Activated T-cell treated with anti-CD3 and anti-CD28 coated beads, Interleukin-2, amount 50 U/mL, for 24 hours (primary cell): ENCODE measurements at regions not wholly inside any gene's neighbourhood (a gene's known extent, or its start where the extent isn't known, plus 50 kb on each side); places are given as distances from the start of the nearest gene placed in this dataset.

ENCODE experiments used
- DNase-seq: peaks from one replicate; pipeline ENCODE4 v3.0.0-alpha.2; 2020
- H3K27ac Mint-ChIP-seq: 2 replicates; pipeline ENCODE4 v1.8.0; 2020; ENCODE audit warnings: mild to moderate bottlenecking, mixed read lengths
- H3K27me3 Mint-ChIP-seq: 2 replicates; pipeline ENCODE4 v1.8.0; 2020; ENCODE audit warnings: mixed read lengths
- H3K36me3 Mint-ChIP-seq: 2 replicates; pipeline ENCODE4 v1.8.0; 2020; ENCODE audit warnings: low read depth, mixed read lengths
- H3K4me1 Mint-ChIP-seq: 2 replicates; pipeline ENCODE4 v1.8.0; 2020; ENCODE audit warnings: low read depth, mixed read lengths
- H3K4me3 Mint-ChIP-seq: 2 replicates; pipeline ENCODE4 v1.8.0; 2020; ENCODE audit warnings: mild to moderate bottlenecking, moderate library complexity, mixed read lengths
- H3K9me3 Mint-ChIP-seq: 2 replicates; pipeline ENCODE4 v1.8.0; 2020; ENCODE audit warnings: mixed read lengths

- H3K27me3 Mint-ChIP-seq, result no peaks in the 10 kb centered on the region
- H3K4me3 Mint-ChIP-seq, result no peak overlapping the region
- DNase-seq, result no peak
- H3K9me3 Mint-ChIP-seq, result no peaks in the 10 kb centered on the region
- H3K27ac Mint-ChIP-seq, result no peak overlapping the region
- no peaks in the 10 kb centered on the region for H3K36me3 Mint-ChIP-seq
- H3K4me1 Mint-ChIP-seq, result no peaks in the 10 kb centered on the region
Observed at GRCh38 chr16:74053312-74053711, 243.3 kb upstream of the PSMD7 start.

DNA sequence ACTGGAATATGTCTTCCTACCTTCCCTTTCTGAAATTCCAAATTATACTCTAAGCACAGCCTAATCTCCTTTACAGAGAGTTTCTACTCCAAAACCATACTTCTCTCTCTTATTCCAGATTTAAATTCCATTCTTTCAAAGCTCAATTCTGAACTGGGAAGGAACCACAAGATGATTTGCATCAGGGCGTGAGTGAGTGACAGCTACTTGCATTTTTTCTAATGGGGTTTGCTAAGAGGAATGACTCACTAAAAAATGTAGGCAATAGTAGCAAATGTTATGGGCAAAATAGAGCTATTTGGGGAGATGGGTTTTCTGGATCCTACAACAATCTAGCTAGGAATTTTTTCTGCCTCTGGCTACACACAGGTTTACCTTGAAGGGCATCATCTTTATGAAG is 244.6 kb upstream of the PSMD7 start:
- Mint-ChIP-seq H3K27ac (no peak overlapping the region), H3K27me3 (no peaks in the 10 kb centered on the region), H3K36me3 (no peaks in the 10 kb centered on the region), H3K4me3 (no peak overlapping the region), H3K9me3 (no peaks in the 10 kb centered on the region), H3K4me1 (no peaks in the 10 kb centered on the region)
- DNase-seq, result no peak

DNA sequence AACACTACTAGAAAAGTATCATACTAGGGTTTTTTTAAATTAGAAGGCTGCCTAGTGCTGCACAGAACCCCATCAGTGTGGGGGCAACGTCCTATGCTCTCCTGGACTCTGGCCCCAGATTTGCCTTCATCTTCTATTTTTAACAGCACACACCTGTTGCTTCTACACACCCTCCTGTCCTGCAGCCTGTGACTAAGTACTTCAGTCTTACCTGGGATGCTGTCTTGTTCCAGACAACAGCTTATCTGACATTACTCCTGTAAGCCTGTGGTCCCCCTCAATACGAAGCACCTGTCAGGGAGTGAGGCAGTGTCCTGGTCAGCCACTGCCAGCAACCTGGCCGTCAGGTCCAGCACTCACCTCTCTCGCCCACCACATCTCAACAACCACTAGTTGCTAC is 247.6 kb upstream of the PSMD7 start:
- H3K4me1 Mint-ChIP-seq, result no peaks in the 10 kb centered on the region
- no peak overlapping the region for H3K4me3 Mint-ChIP-seq
- no peaks in the 10 kb centered on the region for H3K27me3 Mint-ChIP-seq
- no peaks in the 10 kb centered on the region for H3K36me3 Mint-ChIP-seq
- H3K9me3 Mint-ChIP-seq, result no peaks in the 10 kb centered on the region
- DNase-seq, result no peak
- H3K27ac Mint-ChIP-seq, result no peak overlapping the region

GRCh38 chr16:74046524-74046923 is 250.1 kb upstream of the PSMD7 start:
- Mint-ChIP-seq H3K9me3 (no peaks in the 10 kb centered on the region), H3K4me3 (no peak overlapping the region), H3K27me3 (no peaks in the 10 kb centered on the region), H3K27ac (no peak overlapping the region), H3K4me1 (no peaks in the 10 kb centered on the region), H3K36me3 (no peaks in the 10 kb centered on the region)
- DNase-seq, result no peak

GRCh38 chr16:74045513-74045912 is 251.1 kb upstream of the PSMD7 start:
- no peaks in the 10 kb centered on the region for H3K36me3 Mint-ChIP-seq
- no peaks in the 10 kb centered on the region for H3K27me3 Mint-ChIP-seq
- no peak overlapping the region for H3K27ac Mint-ChIP-seq
- no peak overlapping the region for H3K4me3 Mint-ChIP-seq
- DNase-seq, result no peak
- no peaks in the 10 kb centered on the region for H3K4me1 Mint-ChIP-seq
- H3K9me3 Mint-ChIP-seq, result no peaks in the 10 kb centered on the region

DNA sequence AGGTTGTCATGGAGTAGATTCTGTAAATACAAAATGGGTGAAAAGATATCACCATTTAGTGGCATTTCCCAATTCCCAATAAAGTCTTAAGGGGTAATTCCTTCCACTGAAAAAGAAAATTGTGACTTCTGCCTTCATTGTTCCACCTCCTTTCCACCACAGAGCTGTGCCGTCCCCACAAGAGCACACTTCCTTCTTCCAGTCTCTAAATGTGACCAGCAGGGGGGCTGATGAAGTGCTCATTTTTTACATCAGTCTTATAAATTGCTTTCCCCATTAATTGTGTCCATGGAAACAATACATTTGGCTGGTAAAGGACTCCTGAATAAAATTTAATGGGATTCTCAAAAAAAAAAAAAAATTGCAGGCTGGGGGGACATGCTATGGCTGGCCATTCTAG is 260.8 kb upstream of the PSMD7 start:
- Mint-ChIP-seq H3K4me1 (no peaks in the 10 kb centered on the region), H3K4me3 (no peak overlapping the region), H3K27me3 (peaks cover 3% of the 10 kb centered on the region), H3K27ac (no peak overlapping the region), H3K36me3 (no peaks in the 10 kb centered on the region), H3K9me3 (no peaks in the 10 kb centered on the region)
- no peak for DNase-seq

DNA sequence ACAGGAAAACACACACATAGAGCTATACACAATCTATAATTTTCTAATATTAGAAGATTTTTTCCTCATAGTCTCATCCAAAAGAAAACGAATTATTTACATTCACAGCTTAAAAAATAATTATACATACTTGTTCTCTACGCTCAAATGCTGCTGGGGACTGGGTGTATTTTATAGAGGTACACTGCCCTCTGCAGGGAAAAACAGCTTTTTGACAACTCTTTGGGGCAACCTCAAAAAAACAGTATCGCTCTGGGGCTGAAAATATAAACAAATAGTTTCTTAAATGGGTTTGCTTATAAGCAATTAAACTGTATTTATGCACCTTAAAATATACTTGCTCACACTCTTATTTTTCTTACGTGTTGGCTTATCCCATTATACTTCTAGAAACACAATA is 261.8 kb upstream of the PSMD7 start:
- H3K4me1 Mint-ChIP-seq, result no peaks in the 10 kb centered on the region
- DNase-seq, result no peak
- no peak overlapping the region for H3K4me3 Mint-ChIP-seq
- H3K9me3 Mint-ChIP-seq, result no peaks in the 10 kb centered on the region
- no peaks in the 10 kb centered on the region for H3K36me3 Mint-ChIP-seq
- H3K27me3 Mint-ChIP-seq, result peaks cover 3% of the 10 kb centered on the region
- no peak overlapping the region for H3K27ac Mint-ChIP-seq

- H3K27me3 Mint-ChIP-seq, result peaks cover 3% of the 10 kb centered on the region
- H3K4me3 Mint-ChIP-seq, result no peak overlapping the region
- no peaks in the 10 kb centered on the region for H3K4me1 Mint-ChIP-seq
- no peak overlapping the region for H3K27ac Mint-ChIP-seq
- no peaks in the 10 kb centered on the region for H3K9me3 Mint-ChIP-seq
- H3K36me3 Mint-ChIP-seq, result no peaks in the 10 kb centered on the region
- no peak for DNase-seq
Observed at GRCh38 chr16:74034200-74034599, 262.4 kb upstream of the PSMD7 start.

DNA sequence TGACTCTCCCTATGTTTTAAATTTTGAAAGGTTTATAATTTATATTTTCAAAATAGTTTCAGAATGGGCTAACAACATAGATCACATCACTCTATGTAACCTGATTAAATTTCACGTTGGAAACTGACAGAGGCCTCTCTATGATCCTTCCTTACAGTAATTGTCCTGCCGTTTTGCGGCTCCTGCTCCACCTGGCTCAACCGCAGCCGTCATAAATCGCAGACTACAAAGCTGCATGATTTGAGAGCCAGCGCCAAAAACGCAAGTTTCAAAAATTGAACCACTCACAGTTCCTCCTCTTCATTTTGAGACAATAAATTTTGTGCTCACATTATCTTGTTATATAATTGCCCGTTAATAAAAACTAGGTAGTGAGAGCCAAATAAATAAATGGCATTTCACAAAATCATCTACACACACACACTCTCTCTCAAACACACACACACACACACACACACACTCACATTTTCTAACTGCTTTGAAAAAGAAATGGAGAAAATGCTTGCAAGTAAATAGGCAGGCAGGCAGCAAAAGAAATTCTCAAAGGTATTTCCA is 263.1 kb upstream of the PSMD7 start:
- H3K4me3 Mint-ChIP-seq, result no peak overlapping the region
- DNase-seq, result no peak
- H3K27ac Mint-ChIP-seq, result no peak overlapping the region
- no peaks in the 10 kb centered on the region for H3K4me1 Mint-ChIP-seq
- H3K27me3 Mint-ChIP-seq, result peaks cover 3% of the 10 kb centered on the region
- H3K36me3 Mint-ChIP-seq, result no peaks in the 10 kb centered on the region
- H3K9me3 Mint-ChIP-seq, result no peaks in the 10 kb centered on the region

GRCh38 chr16:74031551-74031950 is 265.1 kb upstream of the PSMD7 start:
- Mint-ChIP-seq H3K4me3 (no peak overlapping the region), H3K4me1 (no peaks in the 10 kb centered on the region), H3K36me3 (no peaks in the 10 kb centered on the region), H3K9me3 (no peaks in the 10 kb centered on the region), H3K27ac (no peak overlapping the region), H3K27me3 (peaks cover 3% of the 10 kb centered on the region)
- DNase-seq, result no peak

DNA sequence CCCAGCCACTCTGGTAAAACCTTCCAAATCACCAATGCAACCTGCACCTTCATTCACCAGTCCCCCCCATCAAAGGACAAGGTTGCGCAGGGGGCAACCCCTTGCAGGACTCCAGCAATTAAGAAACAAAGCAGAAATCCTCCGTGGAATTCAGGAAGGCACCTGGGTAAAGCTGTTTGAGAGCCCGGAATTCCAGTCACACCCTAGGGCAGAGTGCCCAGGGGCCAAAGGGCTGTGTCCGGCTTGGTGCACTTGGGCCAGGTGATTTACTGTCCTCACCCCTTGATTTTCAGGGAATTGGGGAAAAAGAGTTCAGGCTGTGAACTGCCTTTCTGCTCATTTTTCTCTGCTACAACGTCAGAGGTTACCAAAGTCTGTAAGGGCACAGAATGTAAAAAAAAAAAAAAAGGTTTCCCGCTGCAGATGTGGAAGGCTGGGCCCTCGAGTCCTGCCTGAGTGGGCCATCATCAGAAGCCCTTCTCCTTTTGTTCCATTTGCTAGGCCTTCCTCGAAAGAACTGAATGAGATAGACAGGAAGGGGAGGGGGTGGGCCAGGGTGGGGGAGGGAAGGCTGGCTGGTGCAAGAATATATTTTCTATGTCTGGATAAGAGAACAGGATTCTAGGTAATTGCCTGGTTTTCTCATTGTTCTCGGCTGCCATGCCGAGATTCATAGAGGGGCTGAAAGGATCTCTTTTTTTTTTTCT is 266.5 kb upstream of the PSMD7 start:
- Mint-ChIP-seq H3K4me1 (no peaks in the 10 kb centered on the region), H3K27ac (no peak overlapping the region)

DNA sequence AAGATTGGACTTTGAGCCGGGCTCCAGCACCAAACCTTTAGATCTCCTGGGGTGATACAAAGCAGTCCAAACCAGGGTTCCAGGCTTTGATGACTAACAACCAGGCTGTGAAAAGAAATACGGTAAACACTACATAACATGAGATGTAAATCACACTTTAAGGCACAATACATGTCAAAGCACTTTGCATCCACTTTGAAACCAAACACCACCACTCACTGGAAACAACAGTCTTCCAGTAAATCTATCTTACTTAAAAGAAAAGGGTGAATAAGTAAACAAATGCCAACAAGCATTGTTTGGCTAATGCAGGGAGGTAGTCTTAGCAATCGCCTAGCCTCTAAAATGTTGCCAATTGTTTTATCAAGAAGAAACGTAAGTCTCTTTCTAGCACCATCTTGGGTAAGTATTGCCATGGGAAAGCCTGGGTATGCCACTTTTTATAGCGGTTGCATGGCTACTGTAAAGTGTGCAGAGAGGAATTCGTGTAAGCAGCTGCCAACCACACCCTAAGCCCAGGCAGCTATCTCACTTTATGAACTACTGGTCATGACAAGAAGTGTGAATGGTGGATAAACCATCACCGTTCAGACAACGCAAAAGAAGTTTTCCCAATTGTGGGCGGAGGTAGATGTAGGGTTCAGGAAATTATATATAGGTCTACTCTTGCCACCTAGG is 267.4 kb upstream of the PSMD7 start:
- Mint-ChIP-seq H3K36me3 (no peaks in the 10 kb centered on the region), H3K27me3 (no peaks in the 10 kb centered on the region), H3K9me3 (no peaks in the 10 kb centered on the region), H3K4me3 (no peak overlapping the region), H3K27ac (no peak overlapping the region), H3K4me1 (no peaks in the 10 kb centered on the region)
- DNase-seq, result no peak

More for the DNA sequence above, 266.5 kb upstream of the PSMD7 start:
- no peak for DNase-seq
- no peaks in the 10 kb centered on the region for H3K9me3 Mint-ChIP-seq
- no peak overlapping the region for H3K4me3 Mint-ChIP-seq
- no peaks in the 10 kb centered on the region for H3K27me3 Mint-ChIP-seq
- no peaks in the 10 kb centered on the region for H3K36me3 Mint-ChIP-seq

DNA sequence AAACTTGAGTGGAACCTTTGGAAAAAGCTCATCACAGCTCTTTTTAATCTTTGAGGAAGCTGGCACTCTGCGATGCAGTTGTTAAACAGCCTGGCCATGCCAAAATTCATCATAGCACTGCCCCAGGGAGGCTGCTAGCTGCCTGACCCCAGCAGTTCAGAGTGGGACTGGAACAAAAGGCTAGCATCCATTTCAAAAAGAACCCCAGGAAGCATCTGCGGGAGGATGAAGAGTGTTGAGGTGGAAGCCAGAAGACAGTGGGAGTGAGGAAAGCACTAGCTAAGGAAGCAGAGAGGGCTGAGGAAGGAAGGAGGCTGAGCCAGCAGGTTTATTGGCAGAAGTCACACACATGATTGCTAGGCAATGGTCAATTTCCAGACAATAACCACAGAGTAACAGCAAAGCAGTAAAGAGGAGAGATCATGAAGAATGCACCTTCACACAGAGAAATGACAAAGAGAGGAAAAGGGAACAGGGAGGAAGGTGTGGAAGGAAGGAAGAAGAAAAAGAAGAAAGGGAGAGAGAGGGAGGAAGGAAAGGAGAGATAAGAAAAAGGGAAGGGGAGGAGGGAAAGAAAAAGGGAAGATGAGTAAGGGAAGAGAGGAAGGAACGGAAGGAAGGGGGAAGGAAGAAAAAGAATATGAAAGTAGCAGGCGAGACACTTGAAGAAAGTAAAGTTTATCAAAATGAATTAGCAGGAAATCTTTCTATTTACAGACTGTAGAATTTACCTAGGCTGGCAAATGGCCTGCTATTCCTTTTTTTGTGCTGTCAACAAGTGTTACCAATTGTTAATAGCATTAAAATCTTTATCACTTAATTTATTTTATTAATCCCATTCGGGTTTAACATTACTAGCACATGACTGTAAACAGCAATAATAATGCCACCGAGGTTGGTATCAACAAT is 270.0 kb upstream of the PSMD7 start:
- no peaks in the 10 kb centered on the region for H3K36me3 Mint-ChIP-seq
- no peaks in the 10 kb centered on the region for H3K27me3 Mint-ChIP-seq
- no peak for DNase-seq
- no peak overlapping the region for H3K4me3 Mint-ChIP-seq
- no peak overlapping the region for H3K27ac Mint-ChIP-seq
- no peaks in the 10 kb centered on the region for H3K9me3 Mint-ChIP-seq
- no peaks in the 10 kb centered on the region for H3K4me1 Mint-ChIP-seq

GRCh38 chr16:74024953-74025352 is 271.7 kb upstream of the PSMD7 start:
- Mint-ChIP-seq H3K4me3 (no peak overlapping the region), H3K36me3 (no peaks in the 10 kb centered on the region), H3K27ac (no peak overlapping the region), H3K27me3 (no peaks in the 10 kb centered on the region), H3K4me1 (no peaks in the 10 kb centered on the region), H3K9me3 (no peaks in the 10 kb centered on the region)
- no peak for DNase-seq
